ENCODE measurements at regions not wholly inside any gene's neighbourhood (a gene's known extent, or its start where the extent isn't known, plus 50 kb on each side); places are given as distances from the start of the nearest gene placed in this dataset.

DNA sequence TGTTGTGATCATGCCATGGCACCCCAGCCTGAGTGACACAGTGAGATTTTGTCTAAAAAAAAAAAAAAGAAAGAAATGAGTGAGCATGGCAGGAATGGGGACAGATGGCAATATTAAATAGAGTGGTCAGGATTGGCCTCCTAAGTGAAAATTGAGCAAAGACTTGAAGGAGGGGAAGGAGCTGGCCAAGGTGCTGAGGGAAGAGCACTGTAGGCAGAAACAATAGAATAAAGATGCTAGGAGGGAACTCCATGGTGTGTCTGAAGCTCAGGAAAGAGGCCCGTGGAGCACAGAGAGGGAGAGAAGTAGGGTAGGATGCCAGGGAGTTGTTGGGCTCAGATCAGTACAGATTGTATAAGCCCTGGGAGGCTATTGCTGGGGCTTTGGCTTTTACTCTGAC is 64.4 kb upstream of the PCAT7 start:
- TF ChIP-seq CTCF (IDR thresholded peaks at IDR 0.05) (no peak), POLR2A (IDR thresholded peaks at IDR 0.05) (no peak)

Data from prostate gland (tissue), 2 donors.